Spleen (tissue), 11 donors: ENCODE measurements at regions not wholly inside any gene's neighbourhood (a gene's known extent, or its start where the extent isn't known, plus 50 kb on each side); places are given as distances from the start of the nearest gene placed in this dataset.

ENCODE experiments used
- DNase-seq: peaks from one replicate; pipeline ENCODE4 v3.0.0-alpha.2; 2020
- H3K27ac ChIP-seq, 8 donors: fragments of 200-600 bp; sonication (generic) in 7 of 8; 1 replicate in 4 of 8; 2 replicates in 4 of 8; pipeline versions ENCODE4 v1.5.0 to v1.8.0; 2016 to 2021; ENCODE audit warnings: inconsistent platforms in 4 of 8, mild to moderate bottlenecking in 4 of 8, moderate library complexity in 1 of 8
- H3K27me3 ChIP-seq, 7 donors: fragments of 200-600 bp; sonication (generic) in 6 of 7; replicated peaks in 1 of 7; 1 replicate in 4 of 7; 2 replicates in 3 of 7; pipeline versions ENCODE4 v1.5.0 to v1.8.0; 2016 to 2021; ENCODE audit warnings: inconsistent platforms in 3 of 7, mild to moderate bottlenecking in 1 of 7
- H3K36me3 ChIP-seq, 6 donors: fragments of 200-600 bp; sonication (generic) in 5 of 6; 1 replicate in 4 of 6; 2 replicates in 2 of 6; pipeline versions ENCODE4 v1.5.0 to v1.8.0; 2016 to 2021; ENCODE audit warnings: inconsistent platforms in 2 of 6
- H3K4me1 ChIP-seq, 6 donors: fragments of 200-600 bp; sonication (generic) in 5 of 6; 1 replicate in 3 of 6; 2 replicates in 3 of 6; pipeline versions ENCODE4 v1.5.0 to v1.8.0; 2016 to 2021; ENCODE audit warnings: inconsistent platforms in 3 of 6
- H3K4me3 ChIP-seq, 8 donors: fragments of 200-600 bp; sonication (generic) in 7 of 8; 1 replicate in 4 of 8; 2 replicates in 4 of 8; pipeline versions ENCODE4 v1.5.0 to v1.8.0; 2016 to 2021; ENCODE audit warnings: inconsistent platforms in 4 of 8, mild to moderate bottlenecking in 4 of 8, moderate library complexity in 2 of 8
- H3K9me3 ChIP-seq, 8 donors: fragments of 200-600 bp; sonication (generic) in 7 of 8; 1 replicate in 4 of 8; 2 replicates in 4 of 8; pipeline versions ENCODE4 v1.5.0 to v1.8.0; 2016 to 2021; ENCODE audit warnings: inconsistent platforms in 4 of 8
- POLR2A ChIP-seq, 3 donors: fragments of 450-650 bp; IDR thresholded peaks; one replicate each; pipeline ENCODE4 v1.5.1; 2017; ENCODE audit warnings: antibody characterized with exemption in 3 of 3, mild to moderate bottlenecking in 1 of 3
- POLR2AphosphoS5 ChIP-seq, 3 donors: sonication (generic); formaldehyde crosslinking; IDR thresholded peaks; one replicate each; pipeline ENCODE4 v1.5.1; 2017; ENCODE audit warnings: antibody characterized with exemption in 3 of 3
- WGBS, 5 donors: extraction: QIAGEN DNeasy Blood & Tissue Kit in 3 of 5; methylation state at CpG; one replicate each; pipeline versions ENCODE4 v1.1.5 to v1.1.7; 2013 to 2018; 5-methylcytosine and 5-hydroxymethylcytosine counted together
- intact Hi-C: fragments of 100-400 bp; cut with DNase I; formaldehyde crosslinking; loops from one replicate; pipeline ENCODE4 v1.15.0; 2023; ENCODE audit warnings: low total_unique reads
- TF ChIP-seq, protein P1 (sequence below), 11 experiments: fragments of 200-600 bp in 7 of 11; fragments of 450-650 bp in 4 of 11; sonication (generic) in 4 of 11; IDR thresholded peaks in 8 of 11; conservative IDR thresholded peaks in 3 of 11; 1 replicate in 7 of 11; 2 replicates in 4 of 11; pipeline versions ENCODE4 v1.4.0 to v1.8.0; 2016 to 2021; ENCODE audit warnings: antibody characterized with exemption in 11 of 11, inconsistent platforms in 4 of 11, mild to moderate bottlenecking in 1 of 11
- donor health status: healthy with polysubstance abuse.
- donor health status: DM: no; HTN: no; CAD: no; lungs with moderate emphysema.
- donor health status: DM: no; HTN: no; CAD: no.
- donor health status: Bipolar disorder and iron deficiency.
- donor health status: healthy.
- donor health status: DM: no; HTN: no; CAD: no.
- donor health status: DM: yes; HTN: yes; CAD: no.

DNA sequence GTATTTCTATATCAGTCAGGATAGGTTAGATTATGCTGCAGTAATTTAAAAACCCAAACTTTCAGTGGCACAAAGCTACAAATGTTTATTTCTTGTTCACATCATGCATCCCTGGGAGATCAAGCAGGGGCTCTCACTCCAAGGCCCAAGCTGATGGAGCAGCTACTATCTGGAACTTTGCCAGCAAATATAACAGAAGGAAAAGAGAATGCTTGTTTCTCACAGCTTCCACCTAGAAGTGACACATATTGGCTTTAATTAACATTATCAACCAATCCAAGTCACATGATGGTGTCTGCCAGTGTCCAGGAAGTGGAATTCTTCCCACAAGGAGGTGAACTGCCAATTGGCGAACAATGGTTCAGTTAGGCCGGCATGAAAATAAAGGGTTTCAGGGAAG lies 306.9 kb downstream of the BCL11A start:
- intact Hi-C loops: no loop called here
- WGBS, 5 donors: 95 to 100% (median 98%) methylated on average over 2 of the region's 2 CpGs
- Histone ChIP-seq H3K27me3 (no peaks in the 10 kb centered on the region), H3K4me3 (no peak overlapping the region), H3K27ac (no peak overlapping the region), H3K36me3 (no peaks in the 10 kb centered on the region), H3K9me3 (peaks cover 0 to 6% (median 0%) of the 10 kb centered on the region in 8 donors), H3K4me1 (no peaks in the 10 kb centered on the region)
- DNase-seq: no peak
- TF ChIP-seq POLR2A (IDR thresholded peaks at IDR 0.05): no peak

DNA sequence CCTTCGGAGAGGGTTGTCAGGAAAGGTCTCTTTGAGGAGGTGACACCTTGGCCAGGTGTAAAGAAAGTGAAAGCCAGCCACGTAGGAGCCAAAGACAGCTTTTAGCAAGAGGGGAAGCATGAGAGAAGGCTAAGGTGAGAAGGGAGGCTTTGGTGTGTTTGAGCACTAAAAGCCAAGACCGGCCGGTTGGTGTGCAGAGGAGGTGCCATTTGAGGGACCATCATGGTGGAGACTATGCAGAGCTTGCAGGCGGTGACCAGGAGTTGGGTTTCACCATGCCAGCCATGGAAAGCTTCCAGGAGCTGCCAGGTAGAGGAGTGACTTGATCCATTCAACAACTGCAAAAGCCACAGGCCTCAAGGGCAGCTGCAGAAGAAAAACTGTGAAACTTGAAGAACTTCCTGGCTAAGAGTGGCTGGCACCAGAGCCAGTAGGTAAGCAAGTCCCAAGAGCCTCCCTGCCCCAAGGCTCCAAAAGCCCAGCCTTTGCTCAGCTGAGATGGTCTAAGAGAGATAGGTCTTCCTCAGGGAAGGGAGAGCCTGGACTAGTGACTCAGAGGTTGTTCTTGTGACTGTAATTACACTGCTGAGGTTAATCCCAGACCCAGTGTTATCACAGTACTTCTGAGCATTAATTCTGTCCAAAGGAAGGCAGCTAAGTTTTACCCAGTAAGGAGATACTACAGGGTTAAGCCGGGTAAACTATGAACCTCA lies 319.0 kb downstream of the BCL11A start:
- H3K4me3 ChIP-seq: no peak overlapping the region
- no peaks in the 10 kb centered on the region for H3K36me3 ChIP-seq
- intact Hi-C loops: no loop called here
- no peaks in the 10 kb centered on the region for H3K27me3 ChIP-seq
- DNase-seq: no peak
- H3K9me3 ChIP-seq: peaks cover 0 to 31% (median 24%) of the 10 kb centered on the region in 8 donors
- TF ChIP-seq POLR2A (IDR thresholded peaks at IDR 0.05) (no peak), POLR2AphosphoS5 (IDR thresholded peaks at IDR 0.05) (no peak)
- TF ChIP-seq, protein P1, sequence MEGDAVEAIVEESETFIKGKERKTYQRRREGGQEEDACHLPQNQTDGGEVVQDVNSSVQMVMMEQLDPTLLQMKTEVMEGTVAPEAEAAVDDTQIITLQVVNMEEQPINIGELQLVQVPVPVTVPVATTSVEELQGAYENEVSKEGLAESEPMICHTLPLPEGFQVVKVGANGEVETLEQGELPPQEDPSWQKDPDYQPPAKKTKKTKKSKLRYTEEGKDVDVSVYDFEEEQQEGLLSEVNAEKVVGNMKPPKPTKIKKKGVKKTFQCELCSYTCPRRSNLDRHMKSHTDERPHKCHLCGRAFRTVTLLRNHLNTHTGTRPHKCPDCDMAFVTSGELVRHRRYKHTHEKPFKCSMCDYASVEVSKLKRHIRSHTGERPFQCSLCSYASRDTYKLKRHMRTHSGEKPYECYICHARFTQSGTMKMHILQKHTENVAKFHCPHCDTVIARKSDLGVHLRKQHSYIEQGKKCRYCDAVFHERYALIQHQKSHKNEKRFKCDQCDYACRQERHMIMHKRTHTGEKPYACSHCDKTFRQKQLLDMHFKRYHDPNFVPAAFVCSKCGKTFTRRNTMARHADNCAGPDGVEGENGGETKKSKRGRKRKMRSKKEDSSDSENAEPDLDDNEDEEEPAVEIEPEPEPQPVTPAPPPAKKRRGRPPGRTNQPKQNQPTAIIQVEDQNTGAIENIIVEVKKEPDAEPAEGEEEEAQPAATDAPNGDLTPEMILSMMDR (IDR thresholded peaks at IDR 0.05 in 8 of 11, conservative IDR thresholded peaks at IDR 0.05 in 3 of 11): no peak
- WGBS, 5 donors: 81 to 92% (median 90%) methylated on average over 6 of the region's 6 CpGs
- H3K4me1 ChIP-seq: no peaks in the 10 kb centered on the region
- H3K27ac ChIP-seq: no peak overlapping the region

DNA sequence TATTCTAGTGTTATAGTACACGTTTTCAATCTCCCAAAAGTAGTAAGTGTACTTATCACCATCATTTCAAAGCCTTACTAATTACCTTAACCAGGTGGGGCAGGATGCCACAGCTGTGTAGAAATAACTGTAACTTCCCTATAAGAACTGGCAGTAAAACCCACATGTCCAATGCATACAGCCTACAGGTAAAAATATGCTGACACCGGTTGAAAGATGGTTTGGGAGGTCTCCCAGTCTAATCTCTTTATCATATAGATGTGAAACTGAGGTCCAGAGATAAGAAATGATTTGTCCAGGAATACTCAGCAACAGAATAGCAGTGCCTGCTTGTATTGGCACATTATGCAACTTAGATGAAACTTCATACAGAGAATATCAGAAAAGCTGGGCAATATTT lies 322.9 kb downstream of the BCL11A start:
- DNase-seq: no peak
- TF ChIP-seq POLR2A (IDR thresholded peaks at IDR 0.05): no peak
- TF ChIP-seq, protein P1 (IDR thresholded peaks at IDR 0.05 in 8 of 11, conservative IDR thresholded peaks at IDR 0.05 in 3 of 11): no peak
- TF ChIP-seq POLR2AphosphoS5 (IDR thresholded peaks at IDR 0.05): no peak
- no peak overlapping the region for H3K27ac ChIP-seq
- no peaks in the 10 kb centered on the region for H3K36me3 ChIP-seq
- intact Hi-C loops: no loop called here
- H3K4me1 ChIP-seq: no peaks in the 10 kb centered on the region
- no peak overlapping the region for H3K4me3 ChIP-seq
- WGBS, 5 donors: 45 to 62% (median 52%) methylated on average over 2 of the region's 2 CpGs
- peaks cover 0 to 28% (median 24%) of the 10 kb centered on the region in 8 donors for H3K9me3 ChIP-seq
- H3K27me3 ChIP-seq: no peaks in the 10 kb centered on the region

DNA sequence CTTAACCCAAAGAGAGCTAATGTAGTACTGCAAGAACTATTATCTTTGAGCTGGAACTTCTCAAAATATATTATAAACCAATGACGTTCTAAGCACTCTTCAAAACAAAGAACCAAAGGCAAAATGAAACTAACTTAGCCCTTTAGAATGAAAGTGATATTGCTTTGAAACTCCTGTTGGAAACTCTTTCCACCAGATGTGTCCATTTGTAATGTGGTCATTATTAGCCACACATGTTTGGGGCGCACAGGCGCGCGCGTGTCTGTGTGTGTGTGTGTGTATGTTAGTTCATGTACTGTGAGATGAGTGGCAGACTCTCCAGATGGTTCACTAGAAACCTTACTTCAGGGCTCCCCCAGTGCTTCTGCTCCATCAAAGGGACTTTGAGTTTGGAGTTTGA lies 323.4 kb downstream of the BCL11A start:
- TF ChIP-seq POLR2A (IDR thresholded peaks at IDR 0.05): no peak
- TF ChIP-seq, protein P1 (IDR thresholded peaks at IDR 0.05 in 8 of 11, conservative IDR thresholded peaks at IDR 0.05 in 3 of 11): no peak
- TF ChIP-seq POLR2AphosphoS5 (IDR thresholded peaks at IDR 0.05): no peak

More for the DNA sequence above, 323.4 kb downstream of the BCL11A start:
- intact Hi-C loops: no loop called here
- no peak overlapping the region for H3K27ac ChIP-seq
- 86 to 91% (median 88%) methylated on average over 6 of the region's 6 CpGs for WGBS, 5 donors
- H3K9me3 ChIP-seq: peaks cover 0 to 26% (median 22%) of the 10 kb centered on the region in 8 donors
- H3K4me1 ChIP-seq: no peaks in the 10 kb centered on the region
- no peaks in the 10 kb centered on the region for H3K36me3 ChIP-seq
- no peak overlapping the region for H3K4me3 ChIP-seq
- no peaks in the 10 kb centered on the region for H3K27me3 ChIP-seq
- no peak for DNase-seq
